ENCODE measurements at regions not wholly inside any gene's neighbourhood (a gene's known extent, or its start where the extent isn't known, plus 50 kb on each side); places are given as distances from the start of the nearest gene placed in this dataset.

DNA sequence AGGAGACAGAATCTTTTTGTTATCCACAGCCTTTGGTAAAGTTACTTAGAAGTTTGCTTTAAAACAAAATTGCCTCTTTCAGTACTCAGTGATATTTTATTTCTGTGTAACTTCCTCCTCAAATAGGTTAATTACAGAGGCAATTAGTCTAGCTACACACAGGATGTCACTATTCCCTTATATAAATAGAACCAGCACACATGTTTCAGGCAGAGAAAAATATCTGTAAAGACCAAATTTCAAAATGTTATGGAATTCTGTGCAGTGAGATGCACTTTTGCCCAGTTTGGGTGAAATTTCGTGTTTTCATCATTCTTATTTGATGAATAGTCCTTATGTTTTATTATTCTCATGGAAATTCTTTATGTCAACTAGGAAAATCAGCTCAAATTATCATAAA is 410.6 kb upstream of the SOX5 start:
- no peak for TF ChIP-seq GATA2 (IDR thresholded peaks at IDR 0.05; ENCODE audit: low read depth, low read length)
- TF ChIP-seq GATA3 (IDR thresholded peaks at IDR 0.05; ENCODE audit: low read depth, low read length) = no peak

Data from SH-SY5Y (cell line).